GM12892 (cell line): ENCODE measurements at regions not wholly inside any gene's neighbourhood (a gene's known extent, or its start where the extent isn't known, plus 50 kb on each side); places are given as distances from the start of the nearest gene placed in this dataset.

Source experiments
- POLR2A ChIP-seq: IDR thresholded peaks from 2 replicates; pipeline ENCODE4 v1.6.1; 2011; ENCODE audit warnings: low read depth, low read length, control low read depth
- TAF1 ChIP-seq: IDR thresholded peaks from 2 replicates; pipeline ENCODE4 v1.6.1; 2011; ENCODE audit warnings: low read depth, mild to moderate bottlenecking, control low read depth, low read length, borderline replicate concordance

- TF ChIP-seq POLR2A (no peak), TAF1 (no peak)
These were observed 657.4 kb upstream of the ATXN8OS start for GRCh38 chr13:69450245-69450644.
